ENCODE measurements at regions not wholly inside any gene's neighbourhood (a gene's known extent, or its start where the extent isn't known, plus 50 kb on each side); places are given as distances from the start of the nearest gene placed in this dataset.

GRCh38 chr10:7054915-7055314 is 355.9 kb downstream of the SFMBT2 start (continued):
- peak; percentile 85 for TF ChIP-seq USF1 (CRISPR knock-in tag; IDR thresholded peaks at IDR 0.05)
- TF ChIP-seq, protein P1, sequence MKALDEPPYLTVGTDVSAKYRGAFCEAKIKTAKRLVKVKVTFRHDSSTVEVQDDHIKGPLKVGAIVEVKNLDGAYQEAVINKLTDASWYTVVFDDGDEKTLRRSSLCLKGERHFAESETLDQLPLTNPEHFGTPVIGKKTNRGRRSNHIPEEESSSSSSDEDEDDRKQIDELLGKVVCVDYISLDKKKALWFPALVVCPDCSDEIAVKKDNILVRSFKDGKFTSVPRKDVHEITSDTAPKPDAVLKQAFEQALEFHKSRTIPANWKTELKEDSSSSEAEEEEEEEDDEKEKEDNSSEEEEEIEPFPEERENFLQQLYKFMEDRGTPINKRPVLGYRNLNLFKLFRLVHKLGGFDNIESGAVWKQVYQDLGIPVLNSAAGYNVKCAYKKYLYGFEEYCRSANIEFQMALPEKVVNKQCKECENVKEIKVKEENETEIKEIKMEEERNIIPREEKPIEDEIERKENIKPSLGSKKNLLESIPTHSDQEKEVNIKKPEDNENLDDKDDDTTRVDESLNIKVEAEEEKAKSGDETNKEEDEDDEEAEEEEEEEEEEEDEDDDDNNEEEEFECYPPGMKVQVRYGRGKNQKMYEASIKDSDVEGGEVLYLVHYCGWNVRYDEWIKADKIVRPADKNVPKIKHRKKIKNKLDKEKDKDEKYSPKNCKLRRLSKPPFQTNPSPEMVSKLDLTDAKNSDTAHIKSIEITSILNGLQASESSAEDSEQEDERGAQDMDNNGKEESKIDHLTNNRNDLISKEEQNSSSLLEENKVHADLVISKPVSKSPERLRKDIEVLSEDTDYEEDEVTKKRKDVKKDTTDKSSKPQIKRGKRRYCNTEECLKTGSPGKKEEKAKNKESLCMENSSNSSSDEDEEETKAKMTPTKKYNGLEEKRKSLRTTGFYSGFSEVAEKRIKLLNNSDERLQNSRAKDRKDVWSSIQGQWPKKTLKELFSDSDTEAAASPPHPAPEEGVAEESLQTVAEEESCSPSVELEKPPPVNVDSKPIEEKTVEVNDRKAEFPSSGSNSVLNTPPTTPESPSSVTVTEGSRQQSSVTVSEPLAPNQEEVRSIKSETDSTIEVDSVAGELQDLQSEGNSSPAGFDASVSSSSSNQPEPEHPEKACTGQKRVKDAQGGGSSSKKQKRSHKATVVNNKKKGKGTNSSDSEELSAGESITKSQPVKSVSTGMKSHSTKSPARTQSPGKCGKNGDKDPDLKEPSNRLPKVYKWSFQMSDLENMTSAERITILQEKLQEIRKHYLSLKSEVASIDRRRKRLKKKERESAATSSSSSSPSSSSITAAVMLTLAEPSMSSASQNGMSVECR (CRISPR knock-in tag; IDR thresholded peaks at IDR 0.05): no peak
- TF ChIP-seq RAD21 (CRISPR knock-in tag; conservative IDR thresholded peaks at IDR 0.05 in 1 of 2, IDR thresholded peaks at IDR 0.05 in 1 of 2): peak in 1 of 2 experiments; percentile 30; a peak in 1 of 4 replicates
- TF ChIP-seq, protein P2, sequence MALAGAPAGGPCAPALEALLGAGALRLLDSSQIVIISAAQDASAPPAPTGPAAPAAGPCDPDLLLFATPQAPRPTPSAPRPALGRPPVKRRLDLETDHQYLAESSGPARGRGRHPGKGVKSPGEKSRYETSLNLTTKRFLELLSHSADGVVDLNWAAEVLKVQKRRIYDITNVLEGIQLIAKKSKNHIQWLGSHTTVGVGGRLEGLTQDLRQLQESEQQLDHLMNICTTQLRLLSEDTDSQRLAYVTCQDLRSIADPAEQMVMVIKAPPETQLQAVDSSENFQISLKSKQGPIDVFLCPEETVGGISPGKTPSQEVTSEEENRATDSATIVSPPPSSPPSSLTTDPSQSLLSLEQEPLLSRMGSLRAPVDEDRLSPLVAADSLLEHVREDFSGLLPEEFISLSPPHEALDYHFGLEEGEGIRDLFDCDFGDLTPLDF (CRISPR knock-in tag; IDR thresholded peaks at IDR 0.05): no peak
- no peak for TF ChIP-seq SMARCE1 (IDR thresholded peaks at IDR 0.05)
- TF ChIP-seq SIN3A (IDR thresholded peaks at IDR 0.05; ENCODE audit: borderline replicate concordance in 2 of 2, control insufficient read depth in 1 of 2, low read depth in 2 of 2, low read length in 2 of 2): no peak
- no peak for TF ChIP-seq LARP7 (IDR thresholded peaks at IDR 0.05)
- TF ChIP-seq, protein P3, sequence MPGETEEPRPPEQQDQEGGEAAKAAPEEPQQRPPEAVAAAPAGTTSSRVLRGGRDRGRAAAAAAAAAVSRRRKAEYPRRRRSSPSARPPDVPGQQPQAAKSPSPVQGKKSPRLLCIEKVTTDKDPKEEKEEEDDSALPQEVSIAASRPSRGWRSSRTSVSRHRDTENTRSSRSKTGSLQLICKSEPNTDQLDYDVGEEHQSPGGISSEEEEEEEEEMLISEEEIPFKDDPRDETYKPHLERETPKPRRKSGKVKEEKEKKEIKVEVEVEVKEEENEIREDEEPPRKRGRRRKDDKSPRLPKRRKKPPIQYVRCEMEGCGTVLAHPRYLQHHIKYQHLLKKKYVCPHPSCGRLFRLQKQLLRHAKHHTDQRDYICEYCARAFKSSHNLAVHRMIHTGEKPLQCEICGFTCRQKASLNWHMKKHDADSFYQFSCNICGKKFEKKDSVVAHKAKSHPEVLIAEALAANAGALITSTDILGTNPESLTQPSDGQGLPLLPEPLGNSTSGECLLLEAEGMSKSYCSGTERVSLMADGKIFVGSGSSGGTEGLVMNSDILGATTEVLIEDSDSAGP (CRISPR knock-in tag; IDR thresholded peaks at IDR 0.05): no peak
- no peak for TF ChIP-seq KDM2B (CRISPR knock-in tag; IDR thresholded peaks at IDR 0.05)
- no peak for TF ChIP-seq ZNF507 (tag; conservative IDR thresholded peaks at IDR 0.05)
- TF ChIP-seq RAD51 (IDR thresholded peaks at IDR 0.05; ENCODE audit: borderline replicate concordance, low read depth): peak; percentile 79; the same call in 1 of the 2 replicates
- TF ChIP-seq, protein P4, sequence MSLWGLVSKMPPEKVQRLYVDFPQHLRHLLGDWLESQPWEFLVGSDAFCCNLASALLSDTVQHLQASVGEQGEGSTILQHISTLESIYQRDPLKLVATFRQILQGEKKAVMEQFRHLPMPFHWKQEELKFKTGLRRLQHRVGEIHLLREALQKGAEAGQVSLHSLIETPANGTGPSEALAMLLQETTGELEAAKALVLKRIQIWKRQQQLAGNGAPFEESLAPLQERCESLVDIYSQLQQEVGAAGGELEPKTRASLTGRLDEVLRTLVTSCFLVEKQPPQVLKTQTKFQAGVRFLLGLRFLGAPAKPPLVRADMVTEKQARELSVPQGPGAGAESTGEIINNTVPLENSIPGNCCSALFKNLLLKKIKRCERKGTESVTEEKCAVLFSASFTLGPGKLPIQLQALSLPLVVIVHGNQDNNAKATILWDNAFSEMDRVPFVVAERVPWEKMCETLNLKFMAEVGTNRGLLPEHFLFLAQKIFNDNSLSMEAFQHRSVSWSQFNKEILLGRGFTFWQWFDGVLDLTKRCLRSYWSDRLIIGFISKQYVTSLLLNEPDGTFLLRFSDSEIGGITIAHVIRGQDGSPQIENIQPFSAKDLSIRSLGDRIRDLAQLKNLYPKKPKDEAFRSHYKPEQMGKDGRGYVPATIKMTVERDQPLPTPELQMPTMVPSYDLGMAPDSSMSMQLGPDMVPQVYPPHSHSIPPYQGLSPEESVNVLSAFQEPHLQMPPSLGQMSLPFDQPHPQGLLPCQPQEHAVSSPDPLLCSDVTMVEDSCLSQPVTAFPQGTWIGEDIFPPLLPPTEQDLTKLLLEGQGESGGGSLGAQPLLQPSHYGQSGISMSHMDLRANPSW (CRISPR knock-in tag; IDR thresholded peaks at IDR 0.05): no peak
- no peak for TF ChIP-seq TBL1XR1 (IDR thresholded peaks at IDR 0.05; ENCODE audit: low read length in 2 of 2)
- peak; percentile 36 to 51 (median 46); a peak in 4 of 6 replicates for TF ChIP-seq CTCF (IDR thresholded peaks at IDR 0.05 in 2 of 3, conservative IDR thresholded peaks at IDR 0.05 in 1 of 3; ENCODE audit: insufficient read depth in 2 of 3, low read depth in 1 of 3, low read length in 3 of 3)
